K562 (cell line): ENCODE measurements at regions not wholly inside any gene's neighbourhood (a gene's known extent, or its start where the extent isn't known, plus 50 kb on each side); places are given as distances from the start of the nearest gene placed in this dataset.

ENCODE experiments used
- ATAC-seq: fragments of 200-7000 bp; cut with Tn5 transposase; 3 replicates; pipeline ENCODE4 v1.9.1; 2020; ENCODE audit warnings: moderate library complexity
- BruUV-seq: library from RNA; stranded (reverse); fragments of 400-500 nt; replicated peaks from 2 replicates; lab custom pipeline; 2021; lab: Mats Ljungman, UMichigan
- CTCF ChIA-PET: fragments of 300-600 bp; formaldehyde crosslinking; extraction: SDS; loops from one replicate; lab custom pipeline; 2021; ENCODE audit warnings: low intra/inter-chr PET ratio; lab: Yijun Ruan, JAX
- POLR2A ChIA-PET: fragments of 300-600, 350-650 bp; sonication (Branson Sonifier 250); formaldehyde crosslinking; extraction: SDS; loops from one replicate; lab custom pipeline; 2021; ENCODE audit warnings: antibody characterized with exemption, inconsistent platforms; lab: Yijun Ruan, JAX
- DNase-seq, 4 experiments: peaks; one replicate each; pipeline versions ENCODE4 v3.0.0 to v3.0.0-alpha.2; 2011 to 2018; ENCODE audit warnings: low spot score in 3 of 4, mixed read lengths in 3 of 4; ENCODE audit errors: extremely low read depth in 1 of 4
- FAIRE-seq: peaks from 2 replicates; lab custom pipeline; 2011; peaks lifted over from hg19 to GRCh38; lab: Jason Lieb, UNC
- H2AFZ ChIP-seq: 2 replicates; pipeline ENCODE4 v1.6.0; 2011; ENCODE audit warnings: low read depth, low read length, control low read depth, inconsistent platforms
- H3K27ac ChIP-seq: fragments of 200-600 bp; 3 replicates; pipeline ENCODE4 v1.8.0; 2011; ENCODE audit warnings: low read depth, mild to moderate bottlenecking, control low read depth, inconsistent platforms, low read length, moderate library complexity, mixed read lengths; ENCODE audit errors: extremely low read depth
- H3K27me3 ChIP-seq, 2 experiments: fragments of 300-600 bp in 1 of 2; 2 replicates in 1 of 2; 3 replicates in 1 of 2; pipeline versions ENCODE4 v1.6.0 to v1.8.0; 2011; ENCODE audit warnings: inconsistent platforms in 2 of 2, low read length in 2 of 2, mild to moderate bottlenecking in 1 of 2, mixed read lengths in 1 of 2, moderate library complexity in 1 of 2; ENCODE audit not compliant: control insufficient read depth in 2 of 2, insufficient read depth in 2 of 2
- H3K36me3 ChIP-seq: fragments of 300-600 bp; 3 replicates; pipeline ENCODE4 v1.8.0; 2011; ENCODE audit warnings: mild to moderate bottlenecking, low read length, inconsistent platforms; ENCODE audit not compliant: control insufficient read depth, insufficient read depth
- H3K4me1 ChIP-seq, 2 experiments: fragments of 200-600 bp in 1 of 2; replicated peaks in 1 of 2; 2 replicates in 1 of 2; 3 replicates in 1 of 2; pipeline versions ENCODE4 v1.5.1 to v1.8.0; 2011; ENCODE audit warnings: inconsistent platforms in 2 of 2, low read length in 2 of 2, mild to moderate bottlenecking in 1 of 2, mixed read lengths in 1 of 2, moderate library complexity in 1 of 2; ENCODE audit not compliant: control insufficient read depth in 2 of 2, insufficient read depth in 2 of 2
- H3K4me2 ChIP-seq: 2 replicates; pipeline ENCODE4 v1.6.1; 2011; ENCODE audit warnings: low read length, control low read depth, inconsistent platforms, mixed read lengths; ENCODE audit not compliant: insufficient read depth
- H3K4me3 ChIP-seq: fragments of 200-600 bp; sonication (generic), shearing (Covaris generic); 2 replicates; pipeline ENCODE4 v1.5.1; 2016; ENCODE audit warnings: control low read depth, inconsistent platforms
- H3K79me2 ChIP-seq: fragments of 200-600 bp; 3 replicates; pipeline ENCODE4 v1.8.0; 2011; ENCODE audit warnings: low read length, inconsistent platforms; ENCODE audit not compliant: control insufficient read depth, insufficient read depth
- H3K9ac ChIP-seq, 2 experiments: 2 replicates each; pipeline versions ENCODE4 v1.6.0 to v1.6.1; 2011; ENCODE audit warnings: low read depth in 2 of 2, low read length in 2 of 2, control low read depth in 1 of 2, inconsistent platforms in 1 of 2, mild to moderate bottlenecking in 1 of 2, mixed read lengths in 1 of 2; ENCODE audit not compliant: insufficient read depth in 1 of 2
- H3K9me1 ChIP-seq: one replicate; pipeline ENCODE4 v1.6.0; 2011; ENCODE audit warnings: inconsistent platforms, mild to moderate bottlenecking, low read length, moderate library complexity; ENCODE audit not compliant: control insufficient read depth, insufficient read depth
- H3K9me3 ChIP-seq: replicated peaks from 2 replicates; pipeline ENCODE4 v1.5.1; 2011; ENCODE audit warnings: low read depth, low read length, inconsistent platforms; ENCODE audit not compliant: control insufficient read depth, insufficient read depth
- H4K20me1 ChIP-seq: replicated peaks from 2 replicates; pipeline ENCODE4 v1.6.1; 2011; ENCODE audit warnings: low read length, inconsistent platforms, mixed read lengths; ENCODE audit not compliant: control insufficient read depth, insufficient read depth
- BRD9 ChIP-seq: fragments of 450-650 bp; IDR thresholded peaks from 2 replicates; pipeline ENCODE4 v1.6.1; 2018; ENCODE audit warnings: low read depth; ENCODE audit not compliant: partially characterized antibody
- CREB3 ChIP-seq: fragments of 450-650 bp; conservative IDR thresholded peaks from 2 replicates; pipeline ENCODE4 v1.6.1; 2016; ENCODE audit warnings: missing genetic modification characterization, low read depth, mild to moderate bottlenecking, missing compliant biosample characterization, moderate library complexity
- ERF ChIP-seq: fragments of 450-650 bp; formaldehyde crosslinking; IDR thresholded peaks from 2 replicates; pipeline ENCODE4 v1.4.0; 2020; ENCODE audit warnings: mild to moderate bottlenecking, mixed read lengths
- NFE2 ChIP-seq: IDR thresholded peaks from 2 replicates; pipeline ENCODE4 v1.6.1; 2014; ENCODE audit warnings: antibody characterized with exemption, low read depth
- NFRKB ChIP-seq: fragments of 450-650 bp; IDR thresholded peaks from 2 replicates; pipeline ENCODE4 v1.6.1; 2016; ENCODE audit warnings: low read depth
- NR2C1 ChIP-seq, 2 experiments: fragments of 450-650 bp; IDR thresholded peaks; 2 replicates each; pipeline ENCODE4 v1.6.1; 2017; ENCODE audit warnings: mild to moderate bottlenecking in 2 of 2, antibody characterized with exemption in 1 of 2, inconsistent platforms in 1 of 2, missing compliant biosample characterization in 1 of 2, missing genetic modification characterization in 1 of 2
- POLR2B ChIP-seq: fragments of 450-650 bp; IDR thresholded peaks from 2 replicates; pipeline ENCODE4 v1.6.1; 2018; ENCODE audit warnings: low read depth; ENCODE audit not compliant: partially characterized antibody
- POLR2G ChIP-seq: fragments of 200-400 bp; formaldehyde crosslinking; IDR thresholded peaks from 2 replicates; pipeline ENCODE4 v1.6.1; 2017; ENCODE audit warnings: low read depth, mild to moderate bottlenecking, antibody characterized with exemption, low read length, moderate library complexity
- SMAD4 ChIP-seq: fragments of 250-450 bp; sonication (Bioruptor Pico); conservative IDR thresholded peaks from 2 replicates; pipeline ENCODE4 v1.8.0; 2021; ENCODE audit warnings: inconsistent platforms, mild to moderate bottlenecking, moderate library complexity
- STAT5A ChIP-seq: IDR thresholded peaks from 2 replicates; pipeline ENCODE4 v1.6.1; 2012; ENCODE audit warnings: low read length, inconsistent platforms, borderline replicate concordance
- WGBS: fragments of 100-300 bp; shearing (Covaris generic); methylation state at CpG from one replicate; pipeline ENCODE4 v1.1.6; 2016; ENCODE audit warnings: low coverage, mixed read lengths; ENCODE audit not compliant: insufficient coverage; ENCODE audit errors: missing lambda C conversion rate; 5-methylcytosine and 5-hydroxymethylcytosine counted together
- in situ Hi-C: fragments of 300-500 bp; cut with MboI; formaldehyde crosslinking; loops from 4 replicates; pipeline ENCODE4 v1.15.0; 2018; ENCODE audit warnings: inconsistent platforms, mixed read lengths
- intact Hi-C: fragments of 100-400 bp; cut with micrococcal nuclease; formaldehyde crosslinking; loops from 2 replicates; pipeline ENCODE4 v1.14.2; 2022
- TF ChIP-seq, protein P1 (sequence below): fragments of 250-450 bp; sonication (Bioruptor Pico); IDR thresholded peaks from 2 replicates; pipeline ENCODE4 v1.5.0; 2020; ENCODE audit warnings: mild to moderate bottlenecking, borderline replicate concordance
- TF ChIP-seq, protein P2 (sequence below), 3 experiments: fragments of 200-800 bp in 1 of 3; fragments of 250-450 bp in 1 of 3; fragments of 450-650 bp in 1 of 3; sonication (Bioruptor Pico) in 1 of 3; sonication (Bioruptor generic) in 1 of 3; formaldehyde crosslinking in 1 of 3; IDR thresholded peaks; 2 replicates each; pipeline versions ENCODE4 v1.6.1 to v1.8.0; 2016 to 2022; ENCODE audit warnings: mild to moderate bottlenecking in 2 of 3, missing genetic modification characterization in 2 of 3, missing compliant biosample characterization in 1 of 3, moderate library complexity in 1 of 3

DNA sequence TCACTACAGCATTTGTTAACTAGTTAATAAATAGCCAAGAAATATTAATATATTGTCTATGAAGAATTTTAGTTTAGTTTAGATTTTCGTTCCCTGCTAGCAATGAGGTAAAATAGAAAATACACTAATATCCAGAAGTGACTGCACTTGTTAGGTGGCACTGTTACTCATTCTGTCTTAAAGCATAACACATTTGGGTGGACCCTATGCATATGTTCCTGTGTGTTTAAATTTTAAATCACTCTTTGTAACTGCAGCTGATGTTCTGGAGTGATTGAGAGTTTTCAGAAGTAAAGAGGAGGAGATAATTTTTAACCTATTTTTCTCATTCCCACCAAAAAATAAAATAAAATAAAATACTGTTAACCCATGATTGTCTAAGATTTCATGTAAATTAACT, 73.9 kb upstream of the SOX4 start:
- FAIRE-seq (no peak), DNase-seq (no peak), ATAC-seq (no peak)
- intact Hi-C loops = no loop called here
- Histone ChIP-seq H3K27ac (no peak overlapping the region), H3K4me2 (no peak overlapping the region), H3K4me3 (no peak overlapping the region), H3K4me1 (no peaks in the 10 kb centered on the region), H3K27me3 (peaks cover 15 to 26% of the 10 kb centered on the region in 2 experiments; a peak in 4 of 5 replicates), H3K79me2 (no peaks in the 10 kb centered on the region), H3K9ac (no peak overlapping the region), H4K20me1 (no peaks in the 10 kb centered on the region), H2AFZ (no peak overlapping the region), H3K9me1 (no peaks in the 10 kb centered on the region), H3K36me3 (no peaks in the 10 kb centered on the region), H3K9me3 (no peaks in the 10 kb centered on the region)
- BruUV-seq = no TSS peak
- ChIA-PET CTCF (no interaction called here), POLR2A (no interaction called here)
- 0% methylated on average over 1 of the region's 1 CpG for WGBS
- in situ Hi-C loops = no loop called here
- TF ChIP-seq, protein P1, sequence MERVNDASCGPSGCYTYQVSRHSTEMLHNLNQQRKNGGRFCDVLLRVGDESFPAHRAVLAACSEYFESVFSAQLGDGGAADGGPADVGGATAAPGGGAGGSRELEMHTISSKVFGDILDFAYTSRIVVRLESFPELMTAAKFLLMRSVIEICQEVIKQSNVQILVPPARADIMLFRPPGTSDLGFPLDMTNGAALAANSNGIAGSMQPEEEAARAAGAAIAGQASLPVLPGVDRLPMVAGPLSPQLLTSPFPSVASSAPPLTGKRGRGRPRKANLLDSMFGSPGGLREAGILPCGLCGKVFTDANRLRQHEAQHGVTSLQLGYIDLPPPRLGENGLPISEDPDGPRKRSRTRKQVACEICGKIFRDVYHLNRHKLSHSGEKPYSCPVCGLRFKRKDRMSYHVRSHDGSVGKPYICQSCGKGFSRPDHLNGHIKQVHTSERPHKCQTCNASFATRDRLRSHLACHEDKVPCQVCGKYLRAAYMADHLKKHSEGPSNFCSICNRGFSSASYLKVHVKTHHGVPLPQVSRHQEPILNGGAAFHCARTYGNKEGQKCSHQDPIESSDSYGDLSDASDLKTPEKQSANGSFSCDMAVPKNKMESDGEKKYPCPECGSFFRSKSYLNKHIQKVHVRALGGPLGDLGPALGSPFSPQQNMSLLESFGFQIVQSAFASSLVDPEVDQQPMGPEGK = no peak
- TF ChIP-seq CREB3 (tag) = no peak
- no peak for TF ChIP-seq NR2C1 (IDR thresholded peaks at IDR 0.05)
- TF ChIP-seq NR2C1 (tag; IDR thresholded peaks at IDR 0.05) = no peak
- no peak for TF ChIP-seq POLR2G
- TF ChIP-seq, protein P2, sequence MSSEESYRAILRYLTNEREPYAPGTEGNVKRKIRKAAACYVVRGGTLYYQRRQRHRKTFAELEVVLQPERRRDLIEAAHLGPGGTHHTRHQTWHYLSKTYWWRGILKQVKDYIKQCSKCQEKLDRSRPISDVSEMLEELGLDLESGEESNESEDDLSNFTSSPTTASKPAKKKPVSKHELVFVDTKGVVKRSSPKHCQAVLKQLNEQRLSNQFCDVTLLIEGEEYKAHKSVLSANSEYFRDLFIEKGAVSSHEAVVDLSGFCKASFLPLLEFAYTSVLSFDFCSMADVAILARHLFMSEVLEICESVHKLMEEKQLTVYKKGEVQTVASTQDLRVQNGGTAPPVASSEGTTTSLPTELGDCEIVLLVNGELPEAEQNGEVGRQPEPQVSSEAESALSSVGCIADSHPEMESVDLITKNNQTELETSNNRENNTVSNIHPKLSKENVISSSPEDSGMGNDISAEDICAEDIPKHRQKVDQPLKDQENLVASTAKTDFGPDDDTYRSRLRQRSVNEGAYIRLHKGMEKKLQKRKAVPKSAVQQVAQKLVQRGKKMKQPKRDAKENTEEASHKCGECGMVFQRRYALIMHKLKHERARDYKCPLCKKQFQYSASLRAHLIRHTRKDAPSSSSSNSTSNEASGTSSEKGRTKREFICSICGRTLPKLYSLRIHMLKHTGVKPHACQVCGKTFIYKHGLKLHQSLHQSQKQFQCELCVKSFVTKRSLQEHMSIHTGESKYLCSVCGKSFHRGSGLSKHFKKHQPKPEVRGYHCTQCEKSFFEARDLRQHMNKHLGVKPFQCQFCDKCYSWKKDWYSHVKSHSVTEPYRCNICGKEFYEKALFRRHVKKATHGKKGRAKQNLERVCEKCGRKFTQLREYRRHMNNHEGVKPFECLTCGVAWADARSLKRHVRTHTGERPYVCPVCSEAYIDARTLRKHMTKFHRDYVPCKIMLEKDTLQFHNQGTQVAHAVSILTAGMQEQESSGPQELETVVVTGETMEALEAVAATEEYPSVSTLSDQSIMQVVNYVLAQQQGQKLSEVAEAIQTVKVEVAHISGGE (CRISPR knock-in tag; IDR thresholded peaks at IDR 0.05) = no peak
- TF ChIP-seq POLR2B = no peak
- TF ChIP-seq STAT5A = no peak
- TF ChIP-seq NFE2 = no peak
- TF ChIP-seq SMAD4 = no peak
- no peak for TF ChIP-seq BRD9
- TF ChIP-seq NFRKB = no peak
- TF ChIP-seq ERF (CRISPR knock-in tag) = no peak
